Right kidney (tissue), 1 donor: ENCODE measurements at regions not wholly inside any gene's neighbourhood (a gene's known extent, or its start where the extent isn't known, plus 50 kb on each side); places are given as distances from the start of the nearest gene placed in this dataset.
A peak's percentile ranks its signal among the peaks of the same experiment; 100 is the strongest.

Experiments
- DNase-seq: peaks from one replicate; pipeline ENCODE4 v3.0.0-alpha.2; 2016

DNA sequence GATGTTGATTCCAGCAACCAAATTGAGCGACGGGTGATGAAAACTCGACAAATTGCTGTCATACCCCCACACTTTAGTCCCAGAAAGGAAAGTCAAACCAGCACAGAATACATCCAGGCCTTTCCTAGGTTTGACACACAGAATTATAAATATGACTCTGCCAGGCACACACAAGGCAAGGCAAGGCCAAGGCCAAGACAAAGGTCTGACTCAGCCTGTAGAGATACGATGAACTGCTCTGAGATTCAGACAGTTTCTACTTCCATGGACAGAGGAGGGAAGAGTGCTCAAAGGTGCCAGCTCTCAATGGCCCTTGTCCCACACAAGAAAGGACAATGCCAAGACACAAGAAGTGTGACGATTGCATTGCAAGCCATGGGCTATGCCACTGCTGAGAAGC lies 880.2 kb upstream of the TMEM132C start:
- no peak for DNase-seq

GRCh38 chr12:127388985-127389384 lies 878.0 kb upstream of the TMEM132C start:
- DNase-seq = no peak

DNA sequence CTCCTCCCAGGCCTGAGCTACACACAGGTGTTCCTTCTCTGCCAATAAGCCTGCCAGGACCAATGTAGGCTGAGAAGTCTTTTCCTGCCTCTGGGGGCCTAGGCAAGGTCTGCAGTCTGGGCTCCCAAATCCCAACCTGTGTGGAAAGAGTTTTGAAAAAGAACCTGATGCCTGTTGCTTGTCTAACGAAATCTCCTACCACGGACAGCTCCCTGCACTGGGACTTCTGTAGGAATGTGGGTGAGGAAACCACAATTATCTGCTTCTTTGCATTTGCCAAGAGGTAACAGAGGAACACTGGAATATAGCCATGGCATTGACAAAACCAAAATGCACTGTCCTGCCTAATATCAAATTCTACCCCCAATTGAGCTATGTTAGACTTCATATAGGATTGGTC lies 877.0 kb upstream of the TMEM132C start:
- DNase-seq = peak; percentile 9

- no peak for DNase-seq
These were observed 873.5 kb upstream of the TMEM132C start for GRCh38 chr12:127393465-127393864.

GRCh38 chr12:127393896-127394295 lies 873.1 kb upstream of the TMEM132C start:
- DNase-seq = no peak

DNA sequence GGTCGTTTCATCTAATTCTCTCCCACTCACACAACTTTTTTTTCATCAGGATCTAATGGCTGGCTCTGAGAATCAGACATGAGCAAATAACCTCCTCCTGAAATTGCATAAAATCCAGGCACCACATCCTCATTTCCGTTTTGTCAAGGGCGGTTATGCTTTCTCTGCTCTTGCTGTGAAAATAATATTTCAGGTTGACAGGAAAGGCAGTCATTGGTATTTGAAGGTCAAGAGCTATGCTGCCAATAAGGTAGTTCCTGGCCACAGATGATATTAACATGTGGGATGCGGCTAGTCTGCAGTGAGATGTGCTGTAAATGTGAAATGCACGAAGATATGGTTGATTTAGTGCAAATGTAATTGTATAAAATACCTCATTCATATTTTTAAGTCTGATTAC lies 870.2 kb upstream of the TMEM132C start:
- DNase-seq = no peak

DNA sequence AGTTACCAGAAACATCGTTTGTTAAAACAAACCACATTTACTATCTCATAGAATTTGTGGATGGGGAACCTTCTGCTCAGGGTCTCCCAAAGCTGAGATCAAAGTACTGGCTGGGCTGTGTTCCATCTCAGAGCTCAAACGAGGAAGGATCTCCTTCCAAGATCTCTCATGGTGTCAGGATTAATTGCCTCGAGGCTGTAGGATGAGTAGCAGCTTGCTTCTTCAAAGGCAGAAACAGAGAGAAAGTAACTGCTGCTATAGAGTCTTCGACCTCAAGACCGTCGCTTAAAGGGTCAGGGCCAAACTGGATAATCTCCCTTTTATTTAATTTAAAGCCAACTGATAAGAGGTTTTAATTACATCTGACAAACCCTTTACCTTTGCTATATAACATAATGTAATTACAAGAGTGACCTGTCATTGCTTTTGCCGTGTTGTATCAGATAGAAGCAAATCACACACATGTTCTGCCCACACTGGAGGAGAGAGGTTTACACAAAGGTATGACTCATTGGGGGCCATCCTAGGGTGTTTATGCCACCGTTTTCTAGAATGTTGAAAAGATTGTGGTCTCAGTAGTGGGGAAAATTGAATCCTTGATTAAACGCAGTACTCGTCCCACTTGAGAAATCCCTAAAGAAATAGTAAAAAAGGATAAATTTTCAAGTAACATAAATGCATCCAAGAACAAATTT lies 868.8 kb upstream of the TMEM132C start:
- DNase-seq = no peak

DNA sequence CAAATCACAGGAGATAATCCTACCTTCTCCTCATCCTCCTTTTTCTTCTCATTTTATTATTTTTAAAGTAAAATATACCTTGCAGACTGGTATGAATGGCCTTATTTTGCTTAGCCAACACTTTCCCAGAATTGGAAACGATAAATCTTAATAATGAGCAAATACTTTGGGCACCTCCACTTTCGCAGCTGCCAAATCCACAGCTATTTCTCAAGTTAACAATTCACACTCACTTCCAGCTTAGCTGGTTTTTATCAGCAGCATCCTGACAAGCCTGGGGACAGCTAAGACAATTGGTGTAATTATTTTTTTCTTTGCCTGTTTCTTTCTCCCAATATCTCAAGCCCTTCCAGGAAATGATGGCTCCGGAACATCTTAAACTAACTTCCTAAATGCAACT lies 867.5 kb upstream of the TMEM132C start:
- DNase-seq = no peak

- DNase-seq = no peak
These were observed 866.7 kb upstream of the TMEM132C start for GRCh38 chr12:127400221-127400620.

DNA sequence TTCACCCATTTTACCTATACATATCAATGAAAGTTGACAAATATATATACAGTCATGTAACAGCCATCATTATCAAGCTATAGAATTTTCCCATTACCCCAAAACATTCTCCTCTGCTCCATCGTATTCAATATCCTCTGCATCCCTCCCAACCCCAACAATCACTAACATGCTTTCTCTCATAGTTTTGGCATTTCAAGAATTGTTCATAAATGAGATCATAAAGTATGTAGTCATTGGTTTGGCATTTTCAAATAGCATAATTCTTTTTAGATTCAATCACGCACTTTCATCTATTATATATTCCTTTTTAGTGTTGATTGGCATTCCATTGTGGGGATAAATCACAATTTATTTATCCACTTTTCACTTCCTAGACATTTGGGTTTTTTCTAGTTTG lies 866.0 kb upstream of the TMEM132C start:
- DNase-seq = no peak

- DNase-seq = no peak
These were observed 865.4 kb upstream of the TMEM132C start for GRCh38 chr12:127401536-127401935.

- no peak for DNase-seq
These were observed 855.6 kb upstream of the TMEM132C start for GRCh38 chr12:127411166-127411915.

GRCh38 chr12:127411981-127412380 lies 855.0 kb upstream of the TMEM132C start:
- no peak for DNase-seq

- DNase-seq = no peak
These were observed 854.1 kb upstream of the TMEM132C start for GRCh38 chr12:127412866-127413265.

DNA sequence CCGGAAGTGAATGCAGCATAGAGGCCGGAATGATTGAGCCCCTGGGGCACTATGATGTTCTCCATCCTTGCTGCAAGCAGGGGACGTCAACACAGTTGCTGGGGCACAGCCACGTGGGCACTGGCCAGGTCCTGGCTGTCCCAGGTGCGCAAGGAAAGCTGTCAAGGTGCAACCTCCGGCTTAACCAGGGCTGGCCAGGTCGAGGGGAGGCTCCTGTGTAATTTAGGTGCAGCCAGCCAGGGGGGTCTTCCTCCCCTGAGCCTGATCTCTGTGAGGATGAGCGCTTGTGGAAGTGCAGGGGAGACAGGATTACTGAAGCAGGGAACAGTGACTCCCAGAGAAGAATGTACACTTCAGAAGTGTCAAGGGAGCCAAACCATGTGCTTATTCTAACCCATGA lies 852.8 kb upstream of the TMEM132C start:
- DNase-seq = no peak

DNA sequence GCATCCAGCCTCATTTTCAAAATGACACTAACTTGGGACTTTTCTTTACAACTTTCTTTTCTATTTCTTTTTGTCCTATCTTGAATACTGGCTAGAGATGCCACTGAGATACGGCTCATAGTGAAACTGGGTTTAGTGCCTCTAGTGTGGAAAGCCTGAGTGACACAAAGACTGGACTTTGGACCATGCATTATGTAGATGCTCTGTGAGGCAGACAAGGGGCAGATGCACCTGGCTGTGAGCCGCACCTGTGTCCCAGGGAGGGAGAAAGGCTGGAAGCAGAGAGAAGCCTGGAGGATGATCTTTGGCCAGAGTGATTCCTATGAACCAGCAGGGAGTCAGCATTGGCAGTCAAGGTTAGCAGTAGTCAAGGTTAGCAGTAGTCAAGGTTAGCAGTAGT lies 852.3 kb upstream of the TMEM132C start:
- no peak for DNase-seq

DNA sequence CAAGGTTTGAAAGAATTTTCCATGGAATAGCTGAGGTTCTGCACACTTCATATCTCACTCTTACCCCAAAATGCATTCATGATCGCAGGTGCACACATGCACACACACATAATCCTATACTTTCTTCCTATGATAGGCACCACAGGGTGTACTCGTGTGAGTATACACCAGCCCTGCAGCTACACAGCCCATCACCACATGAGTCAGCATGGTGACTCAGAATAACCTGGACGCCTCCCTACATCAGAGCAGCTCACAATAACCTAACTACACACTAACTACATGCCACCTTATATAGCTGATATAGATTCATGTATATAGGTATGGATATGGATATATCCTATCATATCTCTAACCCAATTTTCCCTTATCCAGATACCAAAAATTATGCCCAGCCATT lies 850.2 kb upstream of the TMEM132C start:
- DNase-seq = no peak

GRCh38 chr12:127419111-127419510 lies 847.9 kb upstream of the TMEM132C start:
- no peak for DNase-seq

DNA sequence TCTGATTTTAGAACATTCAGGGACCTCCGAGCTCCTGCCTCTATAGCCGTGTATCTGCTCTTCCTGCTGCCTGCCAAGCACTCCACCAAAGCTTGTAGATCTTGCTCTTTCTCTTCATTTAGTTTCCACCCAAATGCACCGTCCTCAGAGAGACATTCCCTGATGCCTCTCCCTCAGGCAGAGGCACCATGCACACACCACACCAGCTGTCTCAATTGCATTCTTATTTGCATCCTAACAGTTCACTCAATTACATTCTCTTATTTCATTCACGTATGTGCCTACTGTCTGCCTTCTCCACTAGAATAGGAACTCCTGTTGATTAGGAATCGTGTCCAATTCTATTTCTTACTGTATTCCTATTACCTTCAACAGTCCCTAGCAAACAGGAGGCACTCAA lies 845.4 kb upstream of the TMEM132C start:
- no peak for DNase-seq

DNA sequence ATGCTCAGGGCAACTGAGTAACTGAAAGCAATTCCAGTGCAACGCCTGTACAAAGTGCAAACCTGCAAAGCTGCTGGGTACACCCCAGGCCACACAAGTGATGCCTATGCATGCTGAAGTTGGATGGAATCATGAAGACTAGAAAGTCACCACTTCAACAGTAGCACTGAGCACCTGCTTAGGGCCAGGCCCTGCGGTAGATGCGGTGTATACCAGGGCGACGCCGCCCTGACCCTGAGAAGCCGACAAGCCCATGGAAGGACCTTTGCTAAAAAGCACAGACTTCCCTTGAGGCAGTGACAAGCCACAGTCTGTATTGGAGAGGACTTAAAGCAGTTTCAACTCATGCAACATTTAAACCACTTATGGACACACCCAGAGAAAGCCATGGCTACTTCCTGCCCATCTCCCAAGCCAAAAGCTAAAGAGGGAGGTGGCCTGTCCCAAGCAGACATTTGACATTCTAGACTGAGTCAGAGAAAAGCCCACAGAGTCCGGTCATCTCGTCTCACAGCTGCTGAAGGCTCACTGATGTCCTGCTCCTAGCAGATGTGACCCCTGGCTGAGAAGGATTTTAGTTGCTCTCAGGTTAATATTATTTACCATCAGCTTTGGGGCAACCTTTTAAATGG lies 843.9 kb upstream of the TMEM132C start:
- DNase-seq = no peak

DNA sequence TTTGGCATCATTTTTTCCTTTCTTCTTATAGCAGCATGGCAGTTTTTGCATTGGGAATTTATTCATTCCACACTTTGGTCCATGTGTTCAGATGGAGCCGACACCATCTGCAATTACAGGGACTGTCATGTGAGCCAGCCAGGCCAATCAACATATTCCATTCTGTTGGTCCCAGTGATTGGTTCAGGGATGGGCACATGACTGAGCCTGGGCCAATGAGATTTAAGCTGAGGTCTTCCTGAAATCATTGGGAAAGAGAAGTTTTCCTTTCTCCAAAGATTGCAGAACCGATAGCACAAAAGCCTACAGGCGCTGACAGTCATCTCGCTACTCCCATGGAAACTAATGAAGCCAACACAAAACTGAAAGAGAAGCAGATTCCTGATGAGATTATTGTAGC lies 841.5 kb upstream of the TMEM132C start:
- DNase-seq = no peak

GRCh38 chr12:127428420-127428819 lies 838.5 kb upstream of the TMEM132C start:
- no peak for DNase-seq

GRCh38 chr12:127429551-127430285 lies 837.3 kb upstream of the TMEM132C start:
- DNase-seq = no peak
